ENCODE measurements at regions not wholly inside any gene's neighbourhood (a gene's known extent, or its start where the extent isn't known, plus 50 kb on each side); places are given as distances from the start of the nearest gene placed in this dataset.

GRCh38 chrX:121755541-121755940 lies 708.1 kb downstream of the GLUD2 start:
- no peak for TF ChIP-seq BDP1 (IDR thresholded peaks at IDR 0.05; ENCODE audit: insufficient read depth, insufficient read length)
- TF ChIP-seq RBBP5 (IDR thresholded peaks at IDR 0.05; ENCODE audit: borderline replicate concordance, insufficient read depth, low read length, poor library complexity, severe bottlenecking) = no peak
- TF ChIP-seq HMBOX1 (IDR thresholded peaks at IDR 0.05) = no peak
- TF ChIP-seq, protein P1, sequence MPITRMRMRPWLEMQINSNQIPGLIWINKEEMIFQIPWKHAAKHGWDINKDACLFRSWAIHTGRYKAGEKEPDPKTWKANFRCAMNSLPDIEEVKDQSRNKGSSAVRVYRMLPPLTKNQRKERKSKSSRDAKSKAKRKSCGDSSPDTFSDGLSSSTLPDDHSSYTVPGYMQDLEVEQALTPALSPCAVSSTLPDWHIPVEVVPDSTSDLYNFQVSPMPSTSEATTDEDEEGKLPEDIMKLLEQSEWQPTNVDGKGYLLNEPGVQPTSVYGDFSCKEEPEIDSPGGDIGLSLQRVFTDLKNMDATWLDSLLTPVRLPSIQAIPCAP (CRISPR knock-in tag; IDR thresholded peaks at IDR 0.05; ENCODE audit: borderline replicate concordance) = no peak
- no peak for TF ChIP-seq ZC3H4 (CRISPR knock-in tag; IDR thresholded peaks at IDR 0.05; ENCODE audit: borderline replicate concordance)

Measured in K562 (cell line).